ENCODE measurements at regions not wholly inside any gene's neighbourhood (a gene's known extent, or its start where the extent isn't known, plus 50 kb on each side); places are given as distances from the start of the nearest gene placed in this dataset.

DNA sequence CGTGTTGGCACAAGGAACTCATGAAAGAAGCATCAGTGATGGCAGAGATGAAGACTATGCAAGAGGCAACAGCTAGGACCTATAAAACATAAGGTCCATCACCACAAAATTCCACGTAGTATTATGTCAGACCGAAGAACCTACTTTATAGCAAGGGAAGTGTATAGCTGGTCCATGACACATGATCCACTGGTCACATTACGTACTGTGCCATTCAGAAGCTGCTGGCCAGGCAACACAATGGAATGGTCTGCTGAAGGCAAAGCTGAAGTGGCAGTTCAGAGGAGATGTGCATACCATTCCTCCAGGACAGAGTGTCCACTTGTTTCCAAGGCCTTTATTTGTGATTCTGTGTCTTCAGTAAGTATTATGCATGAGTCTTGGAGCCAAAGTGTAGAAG lies 215.5 kb upstream of the UGT8 start:
- TF ChIP-seq, protein P1, sequence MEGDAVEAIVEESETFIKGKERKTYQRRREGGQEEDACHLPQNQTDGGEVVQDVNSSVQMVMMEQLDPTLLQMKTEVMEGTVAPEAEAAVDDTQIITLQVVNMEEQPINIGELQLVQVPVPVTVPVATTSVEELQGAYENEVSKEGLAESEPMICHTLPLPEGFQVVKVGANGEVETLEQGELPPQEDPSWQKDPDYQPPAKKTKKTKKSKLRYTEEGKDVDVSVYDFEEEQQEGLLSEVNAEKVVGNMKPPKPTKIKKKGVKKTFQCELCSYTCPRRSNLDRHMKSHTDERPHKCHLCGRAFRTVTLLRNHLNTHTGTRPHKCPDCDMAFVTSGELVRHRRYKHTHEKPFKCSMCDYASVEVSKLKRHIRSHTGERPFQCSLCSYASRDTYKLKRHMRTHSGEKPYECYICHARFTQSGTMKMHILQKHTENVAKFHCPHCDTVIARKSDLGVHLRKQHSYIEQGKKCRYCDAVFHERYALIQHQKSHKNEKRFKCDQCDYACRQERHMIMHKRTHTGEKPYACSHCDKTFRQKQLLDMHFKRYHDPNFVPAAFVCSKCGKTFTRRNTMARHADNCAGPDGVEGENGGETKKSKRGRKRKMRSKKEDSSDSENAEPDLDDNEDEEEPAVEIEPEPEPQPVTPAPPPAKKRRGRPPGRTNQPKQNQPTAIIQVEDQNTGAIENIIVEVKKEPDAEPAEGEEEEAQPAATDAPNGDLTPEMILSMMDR (conservative IDR thresholded peaks at IDR 0.05): no peak
- no peak overlapping the region for H3K27ac ChIP-seq

GRCh38 chr4:114383721-114384120 lies 214.9 kb upstream of the UGT8 start:
- TF ChIP-seq, protein P1 (conservative IDR thresholded peaks at IDR 0.05): no peak
- H3K27ac ChIP-seq: no peak overlapping the region

DNA sequence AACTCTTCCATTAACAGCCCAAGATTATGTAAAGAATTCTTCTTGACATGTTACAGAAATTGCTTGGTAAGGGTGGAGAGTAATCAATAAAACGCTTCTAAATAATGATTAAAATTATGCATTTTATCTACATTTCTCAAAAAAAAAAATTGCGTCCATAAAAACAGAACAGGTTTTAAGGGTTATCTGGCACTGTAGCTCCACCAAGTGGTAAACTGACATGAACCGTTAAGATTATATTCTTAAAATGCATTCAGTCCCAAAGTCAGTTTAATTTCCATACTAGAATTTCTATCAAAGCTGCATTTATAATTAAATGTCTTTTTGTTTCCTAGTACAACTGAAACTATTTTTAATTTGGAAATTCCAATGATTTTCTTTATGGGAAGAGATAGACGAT lies 214.0 kb upstream of the UGT8 start:
- TF ChIP-seq, protein P1 (conservative IDR thresholded peaks at IDR 0.05): peak; percentile 73
- H3K27ac ChIP-seq: no peak overlapping the region

DNA sequence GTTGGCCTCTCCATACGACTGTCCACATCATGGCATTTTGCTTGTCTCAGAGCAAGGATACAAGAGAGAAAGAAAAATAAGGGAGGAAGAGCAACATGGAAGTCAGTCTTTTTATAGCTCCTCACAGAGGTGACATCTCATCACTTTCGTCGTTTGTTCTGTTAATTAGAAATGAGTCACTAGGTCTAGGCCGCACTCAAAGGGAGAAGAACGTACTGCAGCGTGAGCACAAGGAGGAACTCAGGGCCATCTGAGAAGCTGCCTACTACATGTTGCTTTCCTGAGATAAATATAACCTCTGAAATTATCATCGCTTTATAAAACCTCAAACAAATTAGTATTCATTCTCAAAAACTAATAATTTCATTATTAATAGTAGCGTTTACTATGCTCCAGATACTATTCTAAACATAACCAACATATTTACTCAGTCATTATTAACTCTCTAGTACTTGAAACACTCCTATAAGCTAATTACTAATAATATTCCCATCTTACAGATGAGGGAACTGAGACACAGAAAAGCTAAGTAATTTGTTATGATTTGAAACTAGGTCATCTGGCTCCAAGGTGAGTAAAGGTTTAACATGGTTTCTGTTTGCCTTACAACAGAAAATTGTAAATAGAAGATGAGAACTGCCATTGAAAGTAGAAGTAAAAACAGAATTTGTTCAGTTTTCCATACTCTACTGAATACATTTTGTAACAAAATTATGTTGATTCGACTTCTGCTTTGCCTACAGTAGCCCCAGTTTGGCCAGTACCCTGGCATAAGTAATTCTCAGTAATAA lies 213.2 kb upstream of the UGT8 start:
- H3K27ac ChIP-seq: no peak overlapping the region
- TF ChIP-seq, protein P1 (conservative IDR thresholded peaks at IDR 0.05): no peak

DNA sequence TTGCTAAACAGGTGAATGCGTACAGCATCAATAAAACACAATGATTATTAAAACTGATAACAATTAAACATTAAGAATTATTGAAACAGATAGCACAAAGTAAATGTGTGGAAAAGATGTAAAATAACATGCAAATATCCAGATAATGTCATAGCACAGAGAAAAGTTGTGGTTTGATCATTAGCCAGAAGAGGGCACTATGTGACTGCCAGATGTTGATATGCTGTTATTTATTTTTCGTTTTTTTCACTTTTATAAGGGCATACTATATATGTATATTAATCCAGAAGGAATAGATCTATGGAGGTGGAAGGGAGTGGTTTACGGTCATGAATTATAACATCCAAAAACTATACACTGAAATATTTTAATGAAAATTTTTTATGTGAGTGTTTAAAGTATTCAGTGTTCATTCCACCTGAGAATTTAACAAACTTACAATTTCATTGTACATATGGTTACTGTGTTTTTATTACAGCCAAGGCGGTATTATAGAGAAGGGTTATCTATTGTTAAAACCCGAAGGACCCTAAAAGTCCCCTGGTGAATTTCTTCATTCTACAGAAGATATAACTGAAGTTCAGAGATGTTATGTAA lies 211.9 kb upstream of the UGT8 start:
- TF ChIP-seq, protein P1 (conservative IDR thresholded peaks at IDR 0.05): peak; percentile 85
- H3K27ac ChIP-seq: no peak overlapping the region

GRCh38 chr4:114389070-114389685 lies 209.4 kb upstream of the UGT8 start:
- no peak overlapping the region for H3K27ac ChIP-seq
- TF ChIP-seq, protein P1 (conservative IDR thresholded peaks at IDR 0.05): no peak

GRCh38 chr4:114393295-114394038 lies 205.1 kb upstream of the UGT8 start:
- no peak overlapping the region for H3K27ac ChIP-seq
- TF ChIP-seq, protein P1 (conservative IDR thresholded peaks at IDR 0.05): no peak

Measured in VCaP (cell line).